Hematopoietic multipotent progenitor cell treated with erythropoietin and hydrocortisone succinate and interleukin-3 and kit ligand, for 4 days (in vitro differentiated cells): ENCODE measurements at regions not wholly inside any gene's neighbourhood (a gene's known extent, or its start where the extent isn't known, plus 50 kb on each side); places are given as distances from the start of the nearest gene placed in this dataset.
"Not testable (repeated sequence)": the region's sequence is repeated elsewhere in the genome, so short reads cannot be mapped to it uniquely, and the experiment has no call there.

ENCODE experiments used
- DNase-seq: peaks from one replicate; pipeline ENCODE4 v3.0.0-alpha.2; 2015

GRCh38 chr20:55678970-55679667 lies 326.2 kb downstream of the CBLN4 start:
- no peak for DNase-seq

- DNase-seq = no peak
Observed at GRCh38 chr20:55678126-55678525, 327.2 kb downstream of the CBLN4 start.

- DNase-seq = no peak
Observed at GRCh38 chr20:55677011-55677410, 328.3 kb downstream of the CBLN4 start.

- DNase-seq = no peak
Observed at GRCh38 chr20:55676097-55676496, 329.2 kb downstream of the CBLN4 start.

GRCh38 chr20:55668631-55669030 lies 336.7 kb downstream of the CBLN4 start:
- no peak for DNase-seq

GRCh38 chr20:55667955-55668354 lies 337.4 kb downstream of the CBLN4 start:
- no peak for DNase-seq

GRCh38 chr20:55667024-55667423 lies 338.3 kb downstream of the CBLN4 start:
- DNase-seq = no peak

GRCh38 chr20:55656231-55656775 lies 349.0 kb downstream of the CBLN4 start:
- DNase-seq = no peak

GRCh38 chr20:55650657-55651360 lies 354.5 kb downstream of the CBLN4 start:
- no peak for DNase-seq

GRCh38 chr20:55649254-55649653 lies 356.1 kb downstream of the CBLN4 start:
- no peak for DNase-seq

- no peak for DNase-seq
Observed at GRCh38 chr20:55646851-55647250, 358.5 kb downstream of the CBLN4 start.

GRCh38 chr20:55641497-55641896 lies 363.8 kb downstream of the CBLN4 start:
- DNase-seq = no peak

- no peak for DNase-seq
Observed at GRCh38 chr20:55635870-55636269, 369.4 kb downstream of the CBLN4 start.

GRCh38 chr20:55632592-55632991 lies 372.7 kb downstream of the CBLN4 start:
- DNase-seq = no peak

GRCh38 chr20:55629143-55629542 lies 376.2 kb downstream of the CBLN4 start:
- DNase-seq = not testable (repeated sequence)

GRCh38 chr20:55626716-55627115 lies 378.6 kb downstream of the CBLN4 start:
- DNase-seq = no peak

GRCh38 chr20:55616367-55616766 lies 389.0 kb downstream of the CBLN4 start:
- no peak for DNase-seq

- no peak for DNase-seq
Observed at GRCh38 chr20:55615818-55616217, 389.5 kb downstream of the CBLN4 start.

- DNase-seq = no peak
Observed at GRCh38 chr20:55614220-55614757, 391.0 kb downstream of the CBLN4 start.

GRCh38 chr20:55610756-55611155 lies 394.6 kb downstream of the CBLN4 start:
- no peak for DNase-seq

GRCh38 chr20:55605594-55605993 lies 399.7 kb downstream of the CBLN4 start:
- DNase-seq = no peak

- no peak for DNase-seq
Observed at GRCh38 chr20:55597526-55597925, 407.8 kb downstream of the CBLN4 start.

- DNase-seq = no peak
Observed at GRCh38 chr20:55596431-55596830, 408.9 kb downstream of the CBLN4 start.

GRCh38 chr20:55592866-55593265 lies 412.5 kb downstream of the CBLN4 start:
- no peak for DNase-seq
